NCI-H1092 treated with DMSO at 0.1 percent for 48 hours (cell line): ENCODE measurements at regions not wholly inside any gene's neighbourhood (a gene's known extent, or its start where the extent isn't known, plus 50 kb on each side); places are given as distances from the start of the nearest gene placed in this dataset.
"Not testable (repeated sequence)": the region's sequence is repeated elsewhere in the genome, so short reads cannot be mapped to it uniquely, and the experiment has no call there.

Experiments
- DNase-seq: peaks from one replicate; lab custom pipeline; 2025; lab: John Stamatoyannopoulos, UW

DNA sequence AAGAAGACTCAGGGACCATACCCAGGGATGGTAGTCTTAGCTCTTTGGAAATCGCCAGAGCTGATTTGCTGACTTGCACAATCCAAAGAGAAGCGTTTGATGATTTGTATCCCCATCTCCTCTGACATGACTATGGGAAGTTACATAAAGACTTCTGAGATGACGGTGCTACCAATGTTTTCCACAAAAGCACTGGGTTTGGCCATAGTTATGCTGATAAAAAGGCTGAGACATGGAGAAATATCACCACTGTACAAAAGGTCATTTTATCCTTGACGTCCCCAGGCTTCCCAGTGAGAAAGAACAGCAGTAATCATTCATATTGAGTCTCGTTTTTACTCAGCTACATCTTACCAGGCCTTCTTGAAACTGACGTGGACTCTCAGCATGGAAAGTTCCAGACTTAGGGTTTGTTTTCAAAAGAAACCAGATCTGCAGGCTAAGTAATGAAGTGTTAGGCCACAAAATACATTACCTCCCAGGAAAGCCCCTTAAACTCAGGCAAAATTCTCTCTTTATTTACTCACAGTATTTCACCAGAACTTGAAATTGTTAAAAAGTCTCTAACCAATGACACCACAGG lies 370.3 kb upstream of the JARID2 start:
- DNase-seq = no peak

DNA sequence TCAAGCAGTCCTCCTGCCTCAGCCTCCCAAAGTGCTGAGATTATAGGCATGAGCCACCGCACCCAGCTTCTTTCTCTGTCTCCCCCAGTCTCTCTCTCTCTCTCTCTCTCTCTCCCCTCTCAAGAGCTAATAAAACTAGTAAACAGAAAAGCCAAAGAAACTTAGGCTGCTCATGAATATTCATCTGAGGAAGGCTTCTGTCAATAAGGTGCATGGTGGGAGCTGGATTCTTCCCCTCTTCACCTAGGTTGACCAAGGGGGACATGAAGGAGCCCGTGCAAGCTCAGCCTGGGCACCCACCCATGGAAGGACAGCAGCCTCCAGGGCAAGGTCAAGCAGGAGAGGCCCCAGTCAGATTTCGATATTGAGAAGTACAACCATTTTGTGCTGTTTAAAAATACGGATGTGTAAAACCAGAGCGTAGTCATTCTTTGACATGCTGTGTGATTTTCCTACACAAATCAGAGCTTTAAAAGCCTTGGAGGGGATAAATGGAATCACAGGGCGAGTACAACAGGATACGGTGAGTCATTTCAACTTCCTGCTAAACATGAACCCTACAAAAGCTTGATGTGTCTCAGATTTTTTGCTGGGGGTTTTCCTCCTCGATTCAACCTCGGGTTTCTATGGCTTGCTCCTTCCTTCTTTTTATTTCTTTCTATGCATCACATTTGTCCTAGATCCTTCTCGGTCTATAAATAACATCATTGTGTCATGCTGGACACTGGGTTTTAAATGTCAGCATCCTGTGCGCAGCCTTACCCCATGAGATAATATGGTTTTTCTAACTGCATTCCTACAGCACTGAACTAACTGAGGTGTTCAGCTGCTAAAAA lies 368.9 kb upstream of the JARID2 start:
- no peak for DNase-seq

DNA sequence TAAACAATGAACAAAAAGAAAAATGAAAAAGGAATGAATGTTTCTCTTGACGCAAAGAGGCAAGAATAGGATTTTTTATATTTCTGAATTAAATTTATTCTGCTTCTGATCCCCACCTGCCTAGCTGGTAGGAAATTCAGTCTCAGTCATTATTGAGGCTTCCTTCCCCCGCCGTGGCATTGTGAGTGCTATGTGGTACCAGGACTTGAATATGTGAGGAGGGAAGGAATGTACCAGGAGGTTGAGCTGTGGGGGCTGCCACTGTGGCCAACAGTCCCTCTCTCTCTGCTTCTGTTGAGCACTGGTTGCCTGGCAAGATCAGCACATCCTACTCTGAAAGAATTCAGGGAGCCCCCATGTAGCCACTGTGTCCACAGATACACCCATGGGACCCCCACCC lies 368.1 kb upstream of the JARID2 start:
- no peak for DNase-seq

DNA sequence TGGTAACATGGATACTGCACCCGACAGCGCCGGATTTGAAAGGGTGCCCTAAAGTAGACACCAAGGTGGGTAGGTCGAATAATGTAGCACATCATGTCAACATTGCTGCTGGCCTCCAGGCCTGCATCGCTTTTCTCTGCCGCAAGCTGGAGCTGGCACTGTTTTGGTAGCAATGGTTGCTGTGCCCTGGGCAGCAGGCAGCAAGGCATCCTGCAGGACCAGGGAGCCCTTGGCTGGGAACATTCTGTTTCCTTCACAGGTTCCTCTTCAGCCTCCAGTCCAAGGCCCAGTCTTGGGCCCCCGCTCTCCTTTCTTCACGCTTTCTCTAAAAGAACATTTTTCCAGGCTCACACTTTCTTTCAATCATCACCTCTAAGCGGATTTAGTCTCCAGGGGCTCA lies 365.8 kb upstream of the JARID2 start:
- DNase-seq = no peak

DNA sequence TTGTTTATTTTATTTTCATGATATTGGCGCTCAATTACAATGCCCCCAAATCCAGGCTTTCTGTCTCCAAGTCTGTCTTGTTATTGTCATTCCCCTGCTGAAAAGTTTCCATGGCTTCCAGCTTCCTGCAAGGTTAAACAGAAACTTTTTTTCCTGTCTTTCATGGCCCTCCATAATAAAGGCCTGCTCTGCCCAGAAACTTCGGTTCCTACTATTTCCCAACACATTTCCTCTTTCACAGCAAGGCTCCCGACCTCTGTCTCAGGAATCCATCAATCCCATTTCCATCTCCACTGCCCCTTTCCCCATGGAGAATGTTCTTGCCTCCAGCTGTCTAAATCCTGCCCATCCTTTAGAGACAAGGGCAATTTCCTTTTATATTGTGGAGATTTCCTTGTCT lies 365.2 kb upstream of the JARID2 start:
- no peak for DNase-seq

DNA sequence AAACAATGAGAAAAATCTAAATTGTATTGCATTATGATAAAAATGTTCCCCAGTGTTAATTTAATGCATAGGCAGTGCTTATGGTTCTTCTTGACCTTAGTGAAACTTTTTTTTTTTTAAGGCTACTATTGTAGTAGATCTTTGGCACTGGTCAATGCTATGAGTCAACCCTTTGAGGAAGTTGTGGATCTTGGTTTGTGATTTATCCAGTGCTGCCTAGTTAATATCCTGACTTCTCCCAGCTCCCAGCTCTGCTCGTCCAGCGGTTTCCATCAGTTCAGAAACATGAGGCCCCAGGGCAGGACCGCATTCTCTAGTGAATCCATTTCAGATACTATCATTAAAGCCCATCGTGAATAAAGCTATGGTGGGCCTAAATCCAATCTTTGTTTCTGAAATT lies 364.5 kb upstream of the JARID2 start:
- no peak for DNase-seq

DNA sequence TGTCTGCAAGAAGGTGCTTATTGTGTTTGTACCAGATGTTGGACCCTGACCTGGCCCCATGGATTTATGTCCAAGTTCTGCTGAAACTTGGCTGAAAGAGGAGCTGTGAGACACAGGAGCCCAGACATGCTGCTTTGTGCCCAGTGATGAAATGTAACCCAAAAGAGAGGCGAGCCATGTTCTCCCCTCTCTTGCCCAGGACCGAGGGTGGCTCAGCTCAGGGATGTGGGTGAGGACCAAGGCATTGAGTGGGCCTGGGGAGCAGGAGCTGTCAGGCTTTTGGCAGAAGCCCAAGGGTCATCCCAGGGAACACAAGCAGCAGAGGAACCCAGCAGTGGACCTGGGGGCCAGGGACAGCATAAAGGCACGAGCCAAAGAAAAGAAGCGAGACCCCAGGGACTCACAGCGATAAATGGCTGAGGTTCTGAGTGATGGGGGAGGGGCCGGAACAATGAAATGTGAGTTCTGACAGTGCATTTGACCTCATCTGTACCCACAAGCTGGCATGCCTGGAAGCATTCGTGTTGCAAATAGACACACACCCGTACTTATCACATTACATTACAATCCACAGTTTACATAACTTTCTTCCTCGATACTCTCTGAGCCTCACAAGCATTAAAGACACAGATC lies 363.4 kb upstream of the JARID2 start:
- DNase-seq = no peak

DNA sequence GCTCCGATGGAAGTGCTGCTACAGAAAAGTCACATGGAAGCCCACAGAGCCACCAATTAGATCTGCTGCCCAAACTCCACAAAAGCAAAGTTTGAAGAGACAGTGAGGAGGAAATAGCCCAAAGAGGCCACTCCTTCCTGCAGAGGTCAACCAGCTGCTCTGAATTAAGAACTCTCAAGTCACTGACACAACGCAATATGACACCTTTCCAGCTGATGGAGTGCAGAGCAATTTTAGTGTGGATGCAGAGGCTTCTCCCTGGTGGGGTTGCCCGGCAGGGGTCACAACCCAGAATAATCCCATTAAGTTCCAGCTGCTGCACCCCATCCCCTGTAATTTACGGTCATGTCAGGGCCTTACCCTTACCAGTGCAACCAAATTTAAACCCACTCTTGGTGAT lies 361.9 kb upstream of the JARID2 start:
- no peak for DNase-seq

DNA sequence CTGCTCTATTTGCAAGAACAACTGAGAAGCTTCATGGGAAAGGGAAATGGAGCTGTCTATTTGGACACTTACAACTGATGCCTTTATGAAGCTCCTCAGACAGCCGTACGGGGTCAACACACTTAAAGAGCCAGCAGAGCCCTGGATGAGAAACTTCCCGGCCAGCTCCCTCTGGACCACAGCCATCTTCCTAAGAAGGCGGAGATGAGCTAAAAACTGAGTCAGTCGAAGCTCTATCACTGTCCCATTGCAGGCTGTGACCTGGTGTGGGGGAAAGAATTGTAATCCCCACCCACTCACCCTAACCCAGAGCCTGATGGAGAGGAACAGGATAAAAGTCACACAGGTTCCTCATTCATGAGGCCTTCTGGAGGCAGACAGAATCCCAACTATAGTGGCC lies 360.4 kb upstream of the JARID2 start:
- DNase-seq = no peak

DNA sequence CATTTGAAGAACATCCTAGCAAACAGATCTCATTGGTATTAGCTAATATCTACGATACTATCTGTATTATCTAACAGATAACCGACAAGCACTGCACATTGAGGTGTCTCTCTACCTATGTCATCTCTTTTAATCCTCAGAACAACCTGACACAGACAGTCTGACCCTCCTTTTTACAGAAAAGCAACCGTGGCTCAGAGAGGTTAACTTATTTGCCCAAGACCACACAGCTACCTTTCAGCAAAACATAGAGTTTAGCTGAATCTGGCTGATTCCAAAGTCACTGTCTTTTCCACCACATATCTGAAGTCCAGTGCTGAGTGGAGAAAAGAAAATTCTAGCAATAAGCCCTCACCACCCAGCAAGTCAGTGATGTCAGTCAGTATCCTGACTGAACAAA lies 358.7 kb upstream of the JARID2 start:
- DNase-seq = no peak

DNA sequence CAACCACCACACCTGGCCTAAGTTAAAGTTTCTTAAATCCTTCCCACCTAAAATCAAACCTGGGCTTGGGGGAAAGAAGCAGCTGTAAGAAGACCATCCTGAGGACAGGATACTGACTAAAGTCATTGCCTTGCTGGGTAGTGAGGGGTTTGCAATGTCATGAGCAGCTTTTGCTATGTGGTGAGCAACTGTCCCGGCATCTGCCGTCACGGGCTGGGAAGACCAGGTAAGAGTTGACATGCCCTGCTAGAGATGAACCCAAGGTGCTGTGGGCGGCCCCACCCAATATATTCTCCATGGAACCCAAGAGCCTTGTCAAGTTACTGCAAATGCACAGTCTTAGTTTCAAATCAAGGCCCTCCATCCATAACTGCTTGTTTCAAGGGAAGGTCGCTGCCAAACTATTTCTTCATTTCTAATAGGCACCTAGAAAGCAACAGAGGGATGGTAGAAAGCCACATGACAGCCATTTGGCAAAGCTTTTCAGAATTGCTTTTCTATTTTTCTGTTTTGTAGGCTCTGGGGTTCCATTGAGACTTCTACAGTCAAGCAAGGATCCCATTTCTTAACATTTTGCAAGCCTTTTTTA lies 357.8 kb upstream of the JARID2 start:
- DNase-seq = no peak

DNA sequence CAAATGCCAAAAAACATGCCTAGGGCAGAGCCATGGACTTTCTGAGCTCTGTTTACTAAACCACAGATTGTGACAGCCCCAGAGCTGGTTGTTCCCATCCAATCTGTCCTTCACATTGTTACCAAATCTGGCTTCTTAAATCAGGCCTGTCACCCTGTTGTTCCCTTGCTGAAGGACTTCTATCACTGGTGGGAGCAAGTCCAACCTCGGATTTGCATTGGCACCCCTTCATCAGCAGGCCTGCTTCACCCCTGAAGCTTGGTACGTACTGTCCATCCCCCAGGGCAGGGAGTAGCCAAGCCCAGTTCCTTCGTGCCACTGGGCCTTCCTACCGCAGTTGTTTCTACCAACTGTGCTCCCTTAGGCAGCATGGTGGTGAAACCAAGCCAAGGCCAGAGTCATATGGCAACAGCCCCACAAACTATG lies 357.3 kb upstream of the JARID2 start:
- DNase-seq = no peak

DNA sequence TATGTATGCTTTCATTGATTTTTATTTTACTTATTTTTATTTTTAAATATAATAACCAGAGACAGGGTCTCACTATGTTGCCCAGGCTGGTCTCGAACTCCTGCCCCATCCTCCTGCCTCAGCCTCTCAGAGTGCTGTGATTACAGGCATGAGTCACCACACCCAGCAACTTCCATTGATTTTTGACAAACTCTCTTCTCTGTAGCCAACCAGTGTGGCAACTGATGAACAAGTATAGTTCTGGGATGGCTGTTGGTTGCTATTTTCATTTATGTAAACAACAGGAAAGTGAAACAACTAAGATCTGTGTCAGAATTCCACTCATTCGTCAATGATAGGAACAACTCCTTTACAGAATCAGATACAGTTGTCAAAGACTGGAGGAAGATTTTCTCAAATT lies 356.7 kb upstream of the JARID2 start:
- DNase-seq = no peak

DNA sequence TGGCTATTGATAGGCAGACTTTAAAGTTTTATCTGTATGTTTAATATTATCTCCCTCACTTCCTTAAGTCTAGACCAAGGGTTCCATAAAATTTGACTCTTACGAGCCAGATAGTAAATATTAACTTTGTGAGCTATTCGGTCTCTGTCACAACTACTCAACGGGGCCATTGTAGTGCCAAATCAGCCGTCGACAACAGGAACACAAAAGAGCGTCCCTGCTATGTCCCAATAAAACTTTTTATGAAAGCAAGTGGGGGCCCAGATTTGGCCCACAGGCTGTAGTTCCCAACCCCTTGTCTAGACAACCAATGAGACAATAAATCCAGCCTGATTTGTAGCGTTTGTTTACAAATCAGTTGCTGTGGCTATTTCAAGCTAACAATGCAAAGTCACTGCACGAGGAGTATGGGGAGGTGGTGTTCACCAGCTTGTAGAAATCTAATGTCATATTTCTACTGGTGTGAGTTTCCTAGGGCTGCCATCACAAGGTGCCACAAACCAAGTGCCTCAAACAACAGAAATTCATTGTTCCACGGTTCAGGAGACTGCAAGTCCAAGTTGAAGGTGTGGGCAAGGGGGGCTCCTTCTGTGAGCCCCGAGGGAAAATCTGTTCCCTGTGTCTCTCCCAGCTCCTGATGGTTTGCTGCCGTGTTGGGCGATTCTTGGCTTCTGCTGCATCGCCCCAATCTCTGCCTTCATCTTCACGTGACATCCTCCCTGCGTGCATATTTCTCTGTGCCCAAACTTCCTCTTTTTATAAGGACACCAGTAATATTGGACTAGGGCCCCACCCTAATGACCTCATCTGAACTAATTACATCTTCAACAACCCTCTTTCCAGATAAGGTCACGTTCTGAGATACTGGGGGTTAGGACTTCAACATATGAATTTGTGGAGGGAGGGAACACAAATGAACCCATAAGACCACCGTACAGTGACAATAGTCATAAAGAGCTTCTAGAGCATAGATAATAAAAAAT lies 356.0 kb upstream of the JARID2 start:
- DNase-seq = no peak

DNA sequence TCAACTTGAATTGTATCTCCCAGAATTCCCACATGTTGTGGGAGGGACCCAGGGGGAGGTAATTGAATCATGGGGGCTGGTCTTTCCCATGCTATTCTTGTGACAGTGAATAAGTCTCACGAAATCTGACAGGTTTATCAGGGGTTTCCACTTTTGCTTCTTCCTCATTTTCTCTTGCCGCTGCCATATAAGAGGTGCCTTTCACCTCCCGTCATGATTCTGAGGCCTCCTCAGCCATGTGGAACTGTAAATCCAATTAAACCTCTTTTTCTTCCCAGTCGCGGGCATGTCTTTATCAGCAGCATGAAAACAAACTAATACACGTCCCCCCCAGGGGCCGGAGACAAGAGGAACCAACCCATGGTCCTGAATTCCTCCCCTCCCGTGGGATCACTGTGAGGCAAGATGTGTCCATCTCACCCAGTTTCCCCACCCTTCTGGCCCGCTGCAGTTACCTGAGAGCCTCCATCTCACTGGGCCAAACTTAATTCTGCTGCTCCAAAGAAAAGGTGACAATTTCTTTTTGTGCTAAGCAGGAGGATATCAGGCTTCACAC lies 354.0 kb upstream of the JARID2 start:
- DNase-seq = not testable (repeated sequence)

DNA sequence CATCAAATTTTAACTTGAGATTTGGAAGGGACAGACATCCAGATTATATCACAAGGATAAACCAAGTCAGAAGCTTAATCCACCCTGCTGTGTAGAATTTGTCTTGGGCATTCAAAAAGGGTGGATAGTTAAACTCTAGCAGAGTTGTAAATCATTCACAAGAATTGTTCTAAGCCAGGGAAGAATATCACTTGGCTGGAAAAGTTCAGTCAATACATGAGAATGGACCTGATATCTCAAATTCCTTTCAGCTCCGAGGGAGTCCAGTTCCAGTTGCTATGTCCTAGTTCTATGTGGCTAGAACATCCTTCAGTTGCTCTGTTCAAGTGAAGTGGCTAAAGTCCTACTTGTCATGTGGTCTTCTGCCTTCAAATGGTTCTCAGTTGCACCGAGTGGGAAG lies 351.8 kb upstream of the JARID2 start:
- DNase-seq = no peak

DNA sequence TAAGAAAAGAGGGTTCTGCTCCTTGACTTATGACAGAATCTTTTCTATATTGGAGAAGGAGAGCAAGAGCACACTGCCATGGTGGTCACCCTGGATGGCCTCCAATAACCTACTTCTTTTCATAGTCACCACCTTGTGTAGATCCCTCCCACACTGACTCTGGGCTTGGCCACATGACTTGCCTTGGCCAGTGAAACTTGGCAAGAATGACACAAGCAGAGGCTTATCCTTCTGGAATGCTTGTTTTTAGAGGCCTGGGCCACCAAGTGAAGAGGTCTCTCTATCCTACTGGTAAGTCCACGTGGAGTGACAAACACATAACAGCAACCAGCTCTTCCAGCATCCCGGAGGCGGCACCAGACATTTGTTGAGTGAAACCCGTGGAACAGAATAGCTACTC lies 349.4 kb upstream of the JARID2 start:
- no peak for DNase-seq

DNA sequence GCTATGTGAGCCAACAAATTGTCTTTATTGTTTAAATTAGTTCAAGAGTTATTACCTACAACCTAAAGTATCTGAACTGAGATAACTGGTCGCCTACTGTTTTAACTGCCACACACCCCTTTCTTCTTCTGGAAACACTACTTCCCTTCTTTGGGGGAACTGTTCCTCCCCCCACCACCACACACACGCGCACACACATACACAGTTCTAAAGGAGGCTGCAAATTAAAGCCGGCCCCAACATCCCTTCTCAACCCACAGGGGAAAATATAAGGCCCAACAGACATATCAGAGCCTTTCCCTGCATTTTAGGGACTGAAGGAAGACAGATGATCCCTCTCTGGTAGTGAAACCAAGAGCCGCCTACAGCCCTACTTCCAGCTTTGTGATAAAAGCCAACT lies 348.0 kb upstream of the JARID2 start:
- no peak for DNase-seq

DNA sequence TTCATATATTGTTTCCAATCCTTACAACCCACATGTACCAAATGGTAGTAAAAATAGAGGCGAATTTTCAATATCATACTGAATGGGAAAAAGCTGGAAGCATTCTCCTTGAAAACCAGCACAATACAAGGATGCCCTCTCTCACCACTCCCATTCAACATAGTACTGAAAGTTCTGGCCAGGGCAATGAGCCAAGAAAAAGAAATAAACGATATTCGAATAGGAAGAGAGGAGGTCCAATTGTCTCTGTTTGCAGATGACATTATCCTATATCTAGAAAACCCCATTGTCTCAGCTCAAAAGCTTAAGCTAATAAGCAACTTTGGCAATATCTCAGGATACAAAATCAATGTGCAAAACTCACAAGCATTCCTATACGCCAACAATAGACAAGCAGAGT lies 346.4 kb upstream of the JARID2 start:
- DNase-seq = not testable (repeated sequence)

DNA sequence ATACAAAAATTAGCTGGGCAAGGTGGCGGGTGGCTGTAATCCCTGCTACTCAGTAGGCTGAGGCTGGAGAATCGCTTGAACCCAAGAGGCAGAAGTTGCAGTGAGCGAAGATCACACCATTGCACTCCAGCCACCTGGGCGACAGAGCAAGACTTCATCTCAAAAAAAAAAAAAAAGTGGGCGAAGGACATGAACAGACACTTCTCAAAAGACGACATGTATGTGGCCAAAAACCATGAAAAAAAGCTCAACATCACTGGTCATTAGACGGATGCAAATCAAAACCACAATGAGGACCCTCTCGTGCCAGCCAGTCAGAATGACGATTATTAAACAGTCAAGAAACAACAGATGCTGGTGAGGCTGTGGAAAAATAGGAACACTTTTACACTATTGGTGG lies 344.9 kb upstream of the JARID2 start:
- DNase-seq = no peak
